GM23338 (cell line): ENCODE measurements at regions not wholly inside any gene's neighbourhood (a gene's known extent, or its start where the extent isn't known, plus 50 kb on each side); places are given as distances from the start of the nearest gene placed in this dataset.

Experiments used
- ATAC-seq: fragments of 200-7000 bp; cut with Tn5 transposase; 3 replicates; pipeline ENCODE4 v1.9.1; 2020
- DNase-seq: peaks from one replicate; pipeline ENCODE4 v3.0.0-alpha.2; 2015; ENCODE audit warnings: low spot score
- H2AFZ ChIP-seq: fragments of 200-600 bp; sonication (generic); 2 replicates; pipeline ENCODE4 v1.8.0; 2016; ENCODE audit warnings: antibody characterized with exemption, mild to moderate bottlenecking, moderate library complexity
- H3F3A ChIP-seq: fragments of 200-600 bp; sonication (generic); replicated peaks from 2 replicates; pipeline ENCODE4 v1.8.0; 2017; ENCODE audit warnings: antibody characterized with exemption, mixed run types, low read depth
- H3K27ac ChIP-seq: fragments of 200-600 bp; sonication (generic); 2 replicates; pipeline ENCODE4 v1.6.1; 2016; ENCODE audit warnings: low read depth
- H3K27me3 ChIP-seq: fragments of 200-600 bp; sonication (generic); 2 replicates; pipeline ENCODE4 v1.8.0; 2016; ENCODE audit warnings: mild to moderate bottlenecking, mixed run types, moderate library complexity; ENCODE audit not compliant: insufficient read depth
- H3K36me3 ChIP-seq: fragments of 200-600 bp; sonication (generic); 2 replicates; pipeline ENCODE4 v1.8.0; 2016; ENCODE audit warnings: mild to moderate bottlenecking; ENCODE audit not compliant: insufficient read depth
- H3K4me1 ChIP-seq: fragments of 200-600 bp; sonication (generic); 2 replicates; pipeline ENCODE4 v1.8.0; 2016; ENCODE audit warnings: mild to moderate bottlenecking, moderate library complexity; ENCODE audit not compliant: insufficient read depth
- H3K4me2 ChIP-seq: fragments of 200-600 bp; sonication (generic); 2 replicates; pipeline ENCODE4 v1.7.1; 2017; ENCODE audit warnings: mixed run types
- H3K4me3 ChIP-seq: fragments of 200-600 bp; sonication (generic); 2 replicates; pipeline ENCODE4 v1.6.1; 2016; ENCODE audit warnings: mixed run types
- H3K79me2 ChIP-seq: fragments of 200-600 bp; sonication (generic); replicated peaks from 2 replicates; pipeline ENCODE4 v1.8.0; 2017; ENCODE audit warnings: mild to moderate bottlenecking; ENCODE audit not compliant: insufficient read depth
- H3K9me2 ChIP-seq: fragments of 200-600 bp; sonication (generic); 2 replicates; pipeline ENCODE4 v1.8.0; 2017; ENCODE audit not compliant: insufficient read depth
- H4K20me1 ChIP-seq: fragments of 200-600 bp; sonication (generic); replicated peaks from 2 replicates; pipeline ENCODE4 v1.8.0; 2017; ENCODE audit warnings: mild to moderate bottlenecking; ENCODE audit not compliant: insufficient read depth
- H3K27ac Mint-ChIP-seq: 2 replicates; pipeline ENCODE4 v1.8.0; 2020; ENCODE audit warnings: inconsistent platforms, mild to moderate bottlenecking, moderate library complexity, mixed read lengths
- H3K27me3 Mint-ChIP-seq: 3 replicates; pipeline ENCODE4 v1.8.0; 2022; ENCODE audit warnings: low read depth, mild to moderate bottlenecking, moderate library complexity, mixed read lengths, inconsistent platforms; ENCODE audit not compliant: insufficient read depth, poor library complexity
- H3K36me3 Mint-ChIP-seq: 3 replicates; pipeline ENCODE4 v1.8.0; 2021; ENCODE audit warnings: low read depth, mild to moderate bottlenecking, inconsistent platforms, moderate library complexity, mixed read lengths
- H3K4me1 Mint-ChIP-seq: 3 replicates; pipeline ENCODE4 v1.8.0; 2020; ENCODE audit warnings: mild to moderate bottlenecking, inconsistent platforms, mixed read lengths
- H3K4me3 Mint-ChIP-seq: 3 replicates; pipeline ENCODE4 v1.8.0; 2021; ENCODE audit warnings: moderate library complexity, mild to moderate bottlenecking, inconsistent platforms, mixed read lengths
- H3K9me3 Mint-ChIP-seq: 3 replicates; pipeline ENCODE4 v1.8.0; 2020; ENCODE audit warnings: moderate library complexity, mild to moderate bottlenecking, inconsistent platforms, mixed read lengths
- JUNB ChIP-seq: IDR thresholded peaks from one replicate; pipeline ENCODE4 v1.6.1; 2016; ENCODE audit warnings: antibody characterized with exemption; ENCODE audit not compliant: unreplicated experiment
- NANOG ChIP-seq: IDR thresholded peaks from 2 replicates; pipeline ENCODE4 v1.6.1; 2016; ENCODE audit warnings: antibody characterized with exemption, borderline replicate concordance
- STAT1 ChIP-seq: IDR thresholded peaks from one replicate; pipeline ENCODE4 v1.6.1; 2016; ENCODE audit warnings: antibody characterized with exemption; ENCODE audit not compliant: unreplicated experiment
- TF ChIP-seq, protein P1 (sequence below), 2 experiments: fragments of 200-600 bp in 1 of 2; sonication (generic) in 1 of 2; conservative IDR thresholded peaks; 2 replicates each; pipeline versions ENCODE4 v1.5.1 to v1.6.1; 2016 to 2017; ENCODE audit warnings: antibody characterized with exemption in 2 of 2, low read depth in 2 of 2, mild to moderate bottlenecking in 2 of 2, moderate library complexity in 1 of 2
- TF ChIP-seq, protein P2 (sequence below): fragments of 250-450 bp; sonication (Bioruptor Pico); IDR thresholded peaks from 2 replicates; pipeline ENCODE4 v1.5.0; 2020; ENCODE audit warnings: mild to moderate bottlenecking, moderate library complexity
- TF ChIP-seq, protein P3 (sequence below): IDR thresholded peaks from 2 replicates; pipeline ENCODE4 v1.6.1; 2016; ENCODE audit warnings: antibody characterized with exemption
- TF ChIP-seq, protein P4 (sequence below): IDR thresholded peaks from one replicate; pipeline ENCODE4 v1.6.1; 2018; ENCODE audit warnings: antibody characterized with exemption; ENCODE audit not compliant: unreplicated experiment

DNA sequence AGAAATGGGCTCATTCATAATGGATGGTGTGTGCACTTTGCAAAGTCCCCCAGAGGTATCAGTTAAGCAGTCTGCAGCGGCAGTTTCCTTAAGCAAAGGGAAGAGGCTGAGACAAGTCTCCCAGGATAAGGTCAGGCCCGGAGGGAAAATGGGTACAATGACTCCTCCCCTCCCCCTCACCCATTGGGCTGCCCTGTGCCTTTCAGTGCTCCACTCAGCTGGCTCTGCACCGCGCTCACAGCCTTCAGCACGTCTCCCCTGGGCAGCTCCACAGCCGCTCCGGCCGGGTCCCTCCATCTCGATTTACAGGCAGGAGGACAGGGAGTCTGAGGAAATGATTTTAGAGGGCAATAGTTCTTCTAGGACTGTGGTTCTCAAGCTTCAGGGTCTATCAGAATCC, 264.8 kb downstream of the LRFN2 start:
- Mint-ChIP-seq H3K4me1 (peaks cover 31% of the 10 kb centered on the region), H3K27ac (no peak overlapping the region), H3K4me3 (no peak overlapping the region), H3K27me3 (peaks cover 13% of the 10 kb centered on the region), H3K36me3 (peaks cover 3% of the 10 kb centered on the region; the same call in 1 of the 3 replicates), H3K9me3 (peaks cover 4% of the 10 kb centered on the region; the same call in 1 of the 3 replicates)
- H3K4me2 ChIP-seq: no peak overlapping the region; the same call in 1 of the 2 replicates
- peaks cover 13% of the 10 kb centered on the region for H3K4me1 ChIP-seq
- no peak overlapping the region for H3K4me3 ChIP-seq
- no peak for DNase-seq
- H3K9me2 ChIP-seq: 0 out of 2 replicates have a peak, but pooled peaks cover 6% of the 10 kb centered on the region
- H3K27me3 ChIP-seq: no peaks in the 10 kb centered on the region
- no peaks in the 10 kb centered on the region for H3F3A ChIP-seq
- H3K27ac ChIP-seq: no peak overlapping the region
- TF ChIP-seq, protein P1, sequence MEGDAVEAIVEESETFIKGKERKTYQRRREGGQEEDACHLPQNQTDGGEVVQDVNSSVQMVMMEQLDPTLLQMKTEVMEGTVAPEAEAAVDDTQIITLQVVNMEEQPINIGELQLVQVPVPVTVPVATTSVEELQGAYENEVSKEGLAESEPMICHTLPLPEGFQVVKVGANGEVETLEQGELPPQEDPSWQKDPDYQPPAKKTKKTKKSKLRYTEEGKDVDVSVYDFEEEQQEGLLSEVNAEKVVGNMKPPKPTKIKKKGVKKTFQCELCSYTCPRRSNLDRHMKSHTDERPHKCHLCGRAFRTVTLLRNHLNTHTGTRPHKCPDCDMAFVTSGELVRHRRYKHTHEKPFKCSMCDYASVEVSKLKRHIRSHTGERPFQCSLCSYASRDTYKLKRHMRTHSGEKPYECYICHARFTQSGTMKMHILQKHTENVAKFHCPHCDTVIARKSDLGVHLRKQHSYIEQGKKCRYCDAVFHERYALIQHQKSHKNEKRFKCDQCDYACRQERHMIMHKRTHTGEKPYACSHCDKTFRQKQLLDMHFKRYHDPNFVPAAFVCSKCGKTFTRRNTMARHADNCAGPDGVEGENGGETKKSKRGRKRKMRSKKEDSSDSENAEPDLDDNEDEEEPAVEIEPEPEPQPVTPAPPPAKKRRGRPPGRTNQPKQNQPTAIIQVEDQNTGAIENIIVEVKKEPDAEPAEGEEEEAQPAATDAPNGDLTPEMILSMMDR (conservative IDR thresholded peaks at IDR 0.05; ENCODE audit: low read depth in 2 of 2): no peak
- TF ChIP-seq, protein P2, sequence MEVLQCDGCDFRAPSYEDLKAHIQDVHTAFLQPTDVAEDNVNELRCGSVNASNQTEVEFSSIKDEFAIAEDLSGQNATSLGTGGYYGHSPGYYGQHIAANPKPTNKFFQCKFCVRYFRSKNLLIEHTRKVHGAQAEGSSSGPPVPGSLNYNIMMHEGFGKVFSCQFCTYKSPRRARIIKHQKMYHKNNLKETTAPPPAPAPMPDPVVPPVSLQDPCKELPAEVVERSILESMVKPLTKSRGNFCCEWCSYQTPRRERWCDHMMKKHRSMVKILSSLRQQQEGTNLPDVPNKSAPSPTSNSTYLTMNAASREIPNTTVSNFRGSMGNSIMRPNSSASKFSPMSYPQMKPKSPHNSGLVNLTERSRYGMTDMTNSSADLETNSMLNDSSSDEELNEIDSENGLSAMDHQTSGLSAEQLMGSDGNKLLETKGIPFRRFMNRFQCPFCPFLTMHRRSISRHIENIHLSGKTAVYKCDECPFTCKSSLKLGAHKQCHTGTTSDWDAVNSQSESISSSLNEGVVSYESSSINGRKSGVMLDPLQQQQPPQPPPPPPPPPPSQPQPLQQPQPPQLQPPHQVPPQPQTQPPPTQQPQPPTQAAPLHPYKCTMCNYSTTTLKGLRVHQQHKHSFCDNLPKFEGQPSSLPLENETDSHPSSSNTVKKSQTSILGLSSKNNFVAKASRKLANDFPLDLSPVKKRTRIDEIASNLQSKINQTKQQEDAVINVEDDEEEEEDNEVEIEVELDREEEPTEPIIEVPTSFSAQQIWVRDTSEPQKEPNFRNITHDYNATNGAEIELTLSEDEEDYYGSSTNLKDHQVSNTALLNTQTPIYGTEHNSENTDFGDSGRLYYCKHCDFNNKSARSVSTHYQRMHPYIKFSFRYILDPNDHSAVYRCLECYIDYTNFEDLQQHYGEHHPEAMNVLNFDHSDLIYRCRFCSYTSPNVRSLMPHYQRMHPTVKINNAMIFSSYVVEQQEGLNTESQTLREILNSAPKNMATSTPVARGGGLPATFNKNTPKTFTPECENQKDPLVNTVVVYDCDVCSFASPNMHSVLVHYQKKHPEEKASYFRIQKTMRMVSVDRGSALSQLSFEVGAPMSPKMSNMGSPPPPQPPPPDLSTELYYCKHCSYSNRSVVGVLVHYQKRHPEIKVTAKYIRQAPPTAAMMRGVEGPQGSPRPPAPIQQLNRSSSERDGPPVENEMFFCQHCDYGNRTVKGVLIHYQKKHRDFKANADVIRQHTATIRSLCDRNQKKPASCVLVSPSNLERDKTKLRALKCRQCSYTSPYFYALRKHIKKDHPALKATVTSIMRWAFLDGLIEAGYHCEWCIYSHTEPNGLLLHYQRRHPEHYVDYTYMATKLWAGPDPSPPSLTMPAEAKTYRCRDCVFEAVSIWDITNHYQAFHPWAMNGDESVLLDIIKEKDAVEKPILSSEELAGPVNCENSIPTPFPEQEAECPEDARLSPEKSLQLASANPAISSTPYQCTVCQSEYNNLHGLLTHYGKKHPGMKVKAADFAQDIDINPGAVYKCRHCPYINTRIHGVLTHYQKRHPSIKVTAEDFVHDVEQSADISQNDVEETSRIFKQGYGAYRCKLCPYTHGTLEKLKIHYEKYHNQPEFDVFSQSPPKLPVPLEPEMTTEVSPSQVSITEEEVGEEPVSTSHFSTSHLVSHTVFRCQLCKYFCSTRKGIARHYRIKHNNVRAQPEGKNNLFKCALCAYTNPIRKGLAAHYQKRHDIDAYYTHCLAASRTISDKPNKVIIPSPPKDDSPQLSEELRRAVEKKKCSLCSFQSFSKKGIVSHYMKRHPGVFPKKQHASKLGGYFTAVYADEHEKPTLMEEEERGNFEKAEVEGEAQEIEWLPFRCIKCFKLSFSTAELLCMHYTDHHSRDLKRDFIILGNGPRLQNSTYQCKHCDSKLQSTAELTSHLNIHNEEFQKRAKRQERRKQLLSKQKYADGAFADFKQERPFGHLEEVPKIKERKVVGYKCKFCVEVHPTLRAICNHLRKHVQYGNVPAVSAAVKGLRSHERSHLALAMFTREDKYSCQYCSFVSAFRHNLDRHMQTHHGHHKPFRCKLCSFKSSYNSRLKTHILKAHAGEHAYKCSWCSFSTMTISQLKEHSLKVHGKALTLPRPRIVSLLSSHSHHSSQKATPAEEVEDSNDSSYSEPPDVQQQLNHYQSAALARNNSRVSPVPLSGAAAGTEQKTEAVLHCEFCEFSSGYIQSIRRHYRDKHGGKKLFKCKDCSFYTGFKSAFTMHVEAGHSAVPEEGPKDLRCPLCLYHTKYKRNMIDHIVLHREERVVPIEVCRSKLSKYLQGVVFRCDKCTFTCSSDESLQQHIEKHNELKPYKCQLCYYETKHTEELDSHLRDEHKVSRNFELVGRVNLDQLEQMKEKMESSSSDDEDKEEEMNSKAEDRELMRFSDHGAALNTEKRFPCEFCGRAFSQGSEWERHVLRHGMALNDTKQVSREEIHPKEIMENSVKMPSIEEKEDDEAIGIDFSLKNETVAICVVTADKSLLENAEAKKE: no peak
- TF ChIP-seq NANOG: no peak
- TF ChIP-seq, protein P3, sequence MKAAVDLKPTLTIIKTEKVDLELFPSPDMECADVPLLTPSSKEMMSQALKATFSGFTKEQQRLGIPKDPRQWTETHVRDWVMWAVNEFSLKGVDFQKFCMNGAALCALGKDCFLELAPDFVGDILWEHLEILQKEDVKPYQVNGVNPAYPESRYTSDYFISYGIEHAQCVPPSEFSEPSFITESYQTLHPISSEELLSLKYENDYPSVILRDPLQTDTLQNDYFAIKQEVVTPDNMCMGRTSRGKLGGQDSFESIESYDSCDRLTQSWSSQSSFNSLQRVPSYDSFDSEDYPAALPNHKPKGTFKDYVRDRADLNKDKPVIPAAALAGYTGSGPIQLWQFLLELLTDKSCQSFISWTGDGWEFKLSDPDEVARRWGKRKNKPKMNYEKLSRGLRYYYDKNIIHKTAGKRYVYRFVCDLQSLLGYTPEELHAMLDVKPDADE: no peak
- TF ChIP-seq STAT1: no peak
- TF ChIP-seq, protein P4, sequence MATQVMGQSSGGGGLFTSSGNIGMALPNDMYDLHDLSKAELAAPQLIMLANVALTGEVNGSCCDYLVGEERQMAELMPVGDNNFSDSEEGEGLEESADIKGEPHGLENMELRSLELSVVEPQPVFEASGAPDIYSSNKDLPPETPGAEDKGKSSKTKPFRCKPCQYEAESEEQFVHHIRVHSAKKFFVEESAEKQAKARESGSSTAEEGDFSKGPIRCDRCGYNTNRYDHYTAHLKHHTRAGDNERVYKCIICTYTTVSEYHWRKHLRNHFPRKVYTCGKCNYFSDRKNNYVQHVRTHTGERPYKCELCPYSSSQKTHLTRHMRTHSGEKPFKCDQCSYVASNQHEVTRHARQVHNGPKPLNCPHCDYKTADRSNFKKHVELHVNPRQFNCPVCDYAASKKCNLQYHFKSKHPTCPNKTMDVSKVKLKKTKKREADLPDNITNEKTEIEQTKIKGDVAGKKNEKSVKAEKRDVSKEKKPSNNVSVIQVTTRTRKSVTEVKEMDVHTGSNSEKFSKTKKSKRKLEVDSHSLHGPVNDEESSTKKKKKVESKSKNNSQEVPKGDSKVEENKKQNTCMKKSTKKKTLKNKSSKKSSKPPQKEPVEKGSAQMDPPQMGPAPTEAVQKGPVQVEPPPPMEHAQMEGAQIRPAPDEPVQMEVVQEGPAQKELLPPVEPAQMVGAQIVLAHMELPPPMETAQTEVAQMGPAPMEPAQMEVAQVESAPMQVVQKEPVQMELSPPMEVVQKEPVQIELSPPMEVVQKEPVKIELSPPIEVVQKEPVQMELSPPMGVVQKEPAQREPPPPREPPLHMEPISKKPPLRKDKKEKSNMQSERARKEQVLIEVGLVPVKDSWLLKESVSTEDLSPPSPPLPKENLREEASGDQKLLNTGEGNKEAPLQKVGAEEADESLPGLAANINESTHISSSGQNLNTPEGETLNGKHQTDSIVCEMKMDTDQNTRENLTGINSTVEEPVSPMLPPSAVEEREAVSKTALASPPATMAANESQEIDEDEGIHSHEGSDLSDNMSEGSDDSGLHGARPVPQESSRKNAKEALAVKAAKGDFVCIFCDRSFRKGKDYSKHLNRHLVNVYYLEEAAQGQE: no peak
- no peak for TF ChIP-seq JUNB
- peak overlapping the region; percentile 32; the same call in 1 of the 2 replicates for H2AFZ ChIP-seq
- peak; percentile 80 for ATAC-seq
- no peaks in the 10 kb centered on the region for H4K20me1 ChIP-seq
- no peaks in the 10 kb centered on the region for H3K36me3 ChIP-seq
- no peaks in the 10 kb centered on the region for H3K79me2 ChIP-seq
